ENCODE measurements at regions not wholly inside any gene's neighbourhood (a gene's known extent, or its start where the extent isn't known, plus 50 kb on each side); places are given as distances from the start of the nearest gene placed in this dataset.
"Not testable (repeated sequence)": the region's sequence is repeated elsewhere in the genome, so short reads cannot be mapped to it uniquely, and the experiment has no call there.

- H3K4me1 ChIP-seq (ENCODE audit: control insufficient read depth in 3 of 3, insufficient read depth in 2 of 3, low read depth in 1 of 3, low read length in 2 of 3): peaks cover 0 to 7% (median 0%) of the 10 kb centered on the region in 3 donors
- H3K36me3 ChIP-seq (ENCODE audit: control insufficient read depth in 3 of 3, insufficient read depth in 2 of 3, low read depth in 1 of 3, low read length in 3 of 3): no peaks in the 10 kb centered on the region
- H3K27me3 ChIP-seq (ENCODE audit: control insufficient read depth in 3 of 3, insufficient read depth in 3 of 3, low read length in 3 of 3): peaks cover 0 to 5% (median 0%) of the 10 kb centered on the region in 3 donors
- FAIRE-seq (no peak), DNase-seq (no peak)
- H3K4me3 ChIP-seq (ENCODE audit: low read depth in 1 of 3, low read length in 3 of 3): no peak overlapping the region
- H3K9me3 ChIP-seq (ENCODE audit: control insufficient read depth in 2 of 2, insufficient read depth in 1 of 2, low read depth in 1 of 2, low read length in 1 of 2): no peaks in the 10 kb centered on the region
- no peak overlapping the region for H3K27ac ChIP-seq (ENCODE audit: low read depth in 1 of 3, low read length in 2 of 3)
- 73 to 85% (median 83%) methylated on average over 6 of the region's 6 CpGs for WGBS, 3 donors
Measured at GRCh38 chr11:130535520-130535919, 87.1 kb downstream of the ADAMTS15 start.

- Histone ChIP-seq H3K27ac (ENCODE audit: low read depth in 1 of 3, low read length in 2 of 3) (no peak overlapping the region), H3K4me3 (ENCODE audit: low read depth in 1 of 3, low read length in 3 of 3) (no peak overlapping the region), H3K9me3 (ENCODE audit: control insufficient read depth in 2 of 2, insufficient read depth in 1 of 2, low read depth in 1 of 2, low read length in 1 of 2) (no peaks in the 10 kb centered on the region), H3K36me3 (ENCODE audit: control insufficient read depth in 3 of 3, insufficient read depth in 2 of 3, low read depth in 1 of 3, low read length in 3 of 3) (no peaks in the 10 kb centered on the region), H3K4me1 (ENCODE audit: control insufficient read depth in 3 of 3, insufficient read depth in 2 of 3, low read depth in 1 of 3, low read length in 2 of 3) (peaks cover 0 to 7% (median 0%) of the 10 kb centered on the region in 3 donors), H3K27me3 (ENCODE audit: control insufficient read depth in 3 of 3, insufficient read depth in 3 of 3, low read length in 3 of 3) (peaks cover 0 to 5% (median 0%) of the 10 kb centered on the region in 3 donors)
- WGBS, 3 donors: 86 to 91% (median 90%) methylated on average over 11 of the region's 11 CpGs
- FAIRE-seq: no peak
- DNase-seq: no peak
Measured at GRCh38 chr11:130536106-130537040, 87.9 kb downstream of the ADAMTS15 start.

- H3K27me3 ChIP-seq (ENCODE audit: control insufficient read depth in 3 of 3, insufficient read depth in 3 of 3, low read length in 3 of 3); H3K36me3 ChIP-seq (ENCODE audit: control insufficient read depth in 3 of 3, insufficient read depth in 2 of 3, low read depth in 1 of 3, low read length in 3 of 3); DNase-seq; H3K4me3 ChIP-seq (ENCODE audit: low read depth in 1 of 3, low read length in 3 of 3); FAIRE-seq; H3K27ac ChIP-seq (ENCODE audit: low read depth in 1 of 3, low read length in 2 of 3); H3K9me3 ChIP-seq (ENCODE audit: control insufficient read depth in 2 of 2, insufficient read depth in 1 of 2, low read depth in 1 of 2, low read length in 1 of 2); H3K4me1 ChIP-seq (ENCODE audit: control insufficient read depth in 3 of 3, insufficient read depth in 2 of 3, low read depth in 1 of 3, low read length in 2 of 3): not testable (repeated sequence)
- WGBS, 3 donors: 73 to 92% (median 88%) methylated on average over 1 of the region's 1 CpG
Measured at GRCh38 chr11:130539680-130540079, 91.2 kb downstream of the ADAMTS15 start.

- DNase-seq (no peak), FAIRE-seq (no peak)
- no peak overlapping the region for H3K27ac ChIP-seq (ENCODE audit: low read depth in 1 of 3, low read length in 2 of 3)
- H3K27me3 ChIP-seq (ENCODE audit: control insufficient read depth in 3 of 3, insufficient read depth in 3 of 3, low read length in 3 of 3): no peaks in the 10 kb centered on the region
- peaks cover 0 to 3% of the 10 kb centered on the region in 2 donors for H3K9me3 ChIP-seq (ENCODE audit: control insufficient read depth in 2 of 2, insufficient read depth in 1 of 2, low read depth in 1 of 2, low read length in 1 of 2)
- no peaks in the 10 kb centered on the region for H3K4me1 ChIP-seq (ENCODE audit: control insufficient read depth in 3 of 3, insufficient read depth in 2 of 3, low read depth in 1 of 3, low read length in 2 of 3)
- WGBS, 3 donors: 85 to 93% (median 91%) methylated on average over 2 of the region's 2 CpGs
- H3K36me3 ChIP-seq (ENCODE audit: control insufficient read depth in 3 of 3, insufficient read depth in 2 of 3, low read depth in 1 of 3, low read length in 3 of 3): no peaks in the 10 kb centered on the region
- no peak overlapping the region for H3K4me3 ChIP-seq (ENCODE audit: low read depth in 1 of 3, low read length in 3 of 3)
Measured at GRCh38 chr11:130544266-130544665, 95.8 kb downstream of the ADAMTS15 start.

- no peak overlapping the region for H3K27ac ChIP-seq (ENCODE audit: low read depth in 1 of 3, low read length in 2 of 3)
- peaks cover 0 to 3% of the 10 kb centered on the region in 2 donors for H3K9me3 ChIP-seq (ENCODE audit: control insufficient read depth in 2 of 2, insufficient read depth in 1 of 2, low read depth in 1 of 2, low read length in 1 of 2)
- 77 to 89% (median 79%) methylated on average over 4 of the region's 4 CpGs for WGBS, 3 donors
- no peak for DNase-seq
- no peak for FAIRE-seq
- no peak overlapping the region for H3K4me3 ChIP-seq (ENCODE audit: low read depth in 1 of 3, low read length in 3 of 3)
- no peaks in the 10 kb centered on the region for H3K4me1 ChIP-seq (ENCODE audit: control insufficient read depth in 3 of 3, insufficient read depth in 2 of 3, low read depth in 1 of 3, low read length in 2 of 3)
- no peaks in the 10 kb centered on the region for H3K36me3 ChIP-seq (ENCODE audit: control insufficient read depth in 3 of 3, insufficient read depth in 2 of 3, low read depth in 1 of 3, low read length in 3 of 3)
- no peaks in the 10 kb centered on the region for H3K27me3 ChIP-seq (ENCODE audit: control insufficient read depth in 3 of 3, insufficient read depth in 3 of 3, low read length in 3 of 3)
Measured at GRCh38 chr11:130545449-130546072, 97.1 kb downstream of the ADAMTS15 start.

GRCh38 chr11:130546438-130546837 lies 98.0 kb downstream of the ADAMTS15 start:
- Histone ChIP-seq H3K27me3 (ENCODE audit: control insufficient read depth in 3 of 3, insufficient read depth in 3 of 3, low read length in 3 of 3) (no peaks in the 10 kb centered on the region), H3K4me1 (ENCODE audit: control insufficient read depth in 3 of 3, insufficient read depth in 2 of 3, low read depth in 1 of 3, low read length in 2 of 3) (no peaks in the 10 kb centered on the region), H3K9me3 (ENCODE audit: control insufficient read depth in 2 of 2, insufficient read depth in 1 of 2, low read depth in 1 of 2, low read length in 1 of 2) (peaks cover 0 to 3% of the 10 kb centered on the region in 2 donors), H3K36me3 (ENCODE audit: control insufficient read depth in 3 of 3, insufficient read depth in 2 of 3, low read depth in 1 of 3, low read length in 3 of 3) (no peaks in the 10 kb centered on the region), H3K27ac (ENCODE audit: low read depth in 1 of 3, low read length in 2 of 3) (no peak overlapping the region), H3K4me3 (ENCODE audit: low read depth in 1 of 3, low read length in 3 of 3) (no peak overlapping the region)
- DNase-seq (no peak), FAIRE-seq (no peak)
- 90 to 95% (median 92%) methylated on average over 7 of the region's 7 CpGs for WGBS, 3 donors

GRCh38 chr11:130546901-130547694 lies 98.7 kb downstream of the ADAMTS15 start:
- Histone ChIP-seq H3K4me1 (ENCODE audit: control insufficient read depth in 3 of 3, insufficient read depth in 2 of 3, low read depth in 1 of 3, low read length in 2 of 3) (no peaks in the 10 kb centered on the region), H3K36me3 (ENCODE audit: control insufficient read depth in 3 of 3, insufficient read depth in 2 of 3, low read depth in 1 of 3, low read length in 3 of 3) (no peaks in the 10 kb centered on the region), H3K9me3 (ENCODE audit: control insufficient read depth in 2 of 2, insufficient read depth in 1 of 2, low read depth in 1 of 2, low read length in 1 of 2) (peaks cover 0 to 3% of the 10 kb centered on the region in 2 donors), H3K4me3 (ENCODE audit: low read depth in 1 of 3, low read length in 3 of 3) (no peak overlapping the region), H3K27me3 (ENCODE audit: control insufficient read depth in 3 of 3, insufficient read depth in 3 of 3, low read length in 3 of 3) (no peaks in the 10 kb centered on the region), H3K27ac (ENCODE audit: low read depth in 1 of 3, low read length in 2 of 3) (no peak overlapping the region)
- FAIRE-seq: no peak
- DNase-seq: no peak
- WGBS, 3 donors: 89 to 93% (median 92%) methylated on average over 33 of the region's 33 CpGs

All from small intestine (tissue), 7 donors.